Trophoblast cell (in vitro differentiated cells and primary cell): ENCODE measurements at regions not wholly inside any gene's neighbourhood (a gene's known extent, or its start where the extent isn't known, plus 50 kb on each side); places are given as distances from the start of the nearest gene placed in this dataset.

ENCODE experiments used
- DNase-seq, 2 donors: peaks; one replicate each; pipeline ENCODE4 v3.0.0-alpha.2; 2016
- H2AFZ ChIP-seq: 2 replicates; pipeline ENCODE4 v1.6.1; 2013; ENCODE audit warnings: low read length, moderate library complexity, mild to moderate bottlenecking; ENCODE audit not compliant: insufficient read depth, poor library complexity
- H2AK5ac ChIP-seq: 2 replicates; pipeline ENCODE4 v1.6.1; 2013; ENCODE audit warnings: mild to moderate bottlenecking, low read length
- H2BK120ac ChIP-seq: 2 replicates; pipeline ENCODE4 v1.6.1; 2013; ENCODE audit warnings: low read length, mild to moderate bottlenecking, moderate library complexity; ENCODE audit not compliant: insufficient read depth, poor library complexity
- H2BK12ac ChIP-seq: 2 replicates; pipeline ENCODE4 v1.6.1; 2013; ENCODE audit warnings: mild to moderate bottlenecking, low read length, moderate library complexity
- H2BK5ac ChIP-seq: 2 replicates; pipeline ENCODE4 v1.6.1; 2013; ENCODE audit warnings: low read length, low read depth, moderate library complexity, mild to moderate bottlenecking; ENCODE audit not compliant: poor library complexity
- H3K14ac ChIP-seq: 2 replicates; pipeline ENCODE4 v1.6.1; 2013; ENCODE audit warnings: mild to moderate bottlenecking, low read length
- H3K18ac ChIP-seq: 2 replicates; pipeline ENCODE4 v1.6.1; 2013; ENCODE audit warnings: mild to moderate bottlenecking, low read length
- H3K23ac ChIP-seq: 2 replicates; pipeline ENCODE4 v1.6.1; 2013; ENCODE audit warnings: low read length
- H3K27ac ChIP-seq: 2 replicates; pipeline ENCODE4 v1.5.1; 2013; ENCODE audit warnings: low read depth, mild to moderate bottlenecking, inconsistent platforms, low read length, moderate library complexity
- H3K27me3 ChIP-seq: 2 replicates; pipeline ENCODE4 v1.6.1; 2013; ENCODE audit warnings: inconsistent platforms, mild to moderate bottlenecking, low read length, moderate library complexity; ENCODE audit not compliant: insufficient read depth
- H3K36me3 ChIP-seq, 2 experiments: 1 replicate in 1 of 2; 2 replicates in 1 of 2; pipeline ENCODE4 v1.6.1; 2013; ENCODE audit warnings: low read length in 2 of 2, mild to moderate bottlenecking in 2 of 2, moderate library complexity in 1 of 2; ENCODE audit not compliant: insufficient read depth in 2 of 2, control insufficient read depth in 1 of 2
- H3K4ac ChIP-seq: 2 replicates; pipeline ENCODE4 v1.6.1; 2013; ENCODE audit warnings: low read depth, mild to moderate bottlenecking, low read length, moderate library complexity
- H3K4me1 ChIP-seq, 2 experiments: 1 replicate in 1 of 2; 2 replicates in 1 of 2; pipeline ENCODE4 v1.6.1; 2013; ENCODE audit warnings: low read length in 2 of 2, mild to moderate bottlenecking in 2 of 2, moderate library complexity in 1 of 2; ENCODE audit not compliant: insufficient read depth in 2 of 2, control insufficient read depth in 1 of 2
- H3K4me2 ChIP-seq: 2 replicates; pipeline ENCODE4 v1.6.1; 2013; ENCODE audit warnings: inconsistent platforms, mild to moderate bottlenecking, low read length, moderate library complexity
- H3K4me3 ChIP-seq: 2 replicates; pipeline ENCODE4 v1.5.1; 2013; ENCODE audit warnings: mild to moderate bottlenecking, low read depth, low read length, inconsistent platforms
- H3K79me1 ChIP-seq: one replicate; pipeline ENCODE4 v1.6.1; 2013; ENCODE audit warnings: low read length
- H3K79me2 ChIP-seq: 2 replicates; pipeline ENCODE4 v1.6.1; 2013; ENCODE audit warnings: low read length, mild to moderate bottlenecking; ENCODE audit not compliant: control insufficient read depth, insufficient read depth, poor library complexity
- H3K9ac ChIP-seq: 2 replicates; pipeline ENCODE4 v1.6.1; 2013; ENCODE audit warnings: mild to moderate bottlenecking, low read length
- H3K9me3 ChIP-seq: 2 replicates; pipeline ENCODE4 v1.6.1; 2013; ENCODE audit warnings: low read depth, mild to moderate bottlenecking, control low read depth, inconsistent platforms, low read length; ENCODE audit not compliant: insufficient read depth
- H4K12ac ChIP-seq: 2 replicates; pipeline ENCODE4 v1.6.1; 2013; ENCODE audit warnings: low read depth, mild to moderate bottlenecking, low read length, moderate library complexity
- H4K8ac ChIP-seq: 2 replicates; pipeline ENCODE4 v1.6.1; 2013; ENCODE audit warnings: low read depth, mild to moderate bottlenecking, low read length, moderate library complexity
- H4K91ac ChIP-seq: one replicate; pipeline ENCODE4 v1.6.1; 2013; ENCODE audit warnings: low read depth, mild to moderate bottlenecking, low read length, moderate library complexity
- WGBS: extraction: QIAGEN DNeasy Blood & Tissue Kit; methylation state at CpG from one replicate; pipeline ENCODE4 v1.1.7; 2013; ENCODE audit warnings: missing lambda C conversion rate; ENCODE audit not compliant: insufficient read length, insufficient coverage; ENCODE audit errors: extremely low coverage; 5-methylcytosine and 5-hydroxymethylcytosine counted together

DNA sequence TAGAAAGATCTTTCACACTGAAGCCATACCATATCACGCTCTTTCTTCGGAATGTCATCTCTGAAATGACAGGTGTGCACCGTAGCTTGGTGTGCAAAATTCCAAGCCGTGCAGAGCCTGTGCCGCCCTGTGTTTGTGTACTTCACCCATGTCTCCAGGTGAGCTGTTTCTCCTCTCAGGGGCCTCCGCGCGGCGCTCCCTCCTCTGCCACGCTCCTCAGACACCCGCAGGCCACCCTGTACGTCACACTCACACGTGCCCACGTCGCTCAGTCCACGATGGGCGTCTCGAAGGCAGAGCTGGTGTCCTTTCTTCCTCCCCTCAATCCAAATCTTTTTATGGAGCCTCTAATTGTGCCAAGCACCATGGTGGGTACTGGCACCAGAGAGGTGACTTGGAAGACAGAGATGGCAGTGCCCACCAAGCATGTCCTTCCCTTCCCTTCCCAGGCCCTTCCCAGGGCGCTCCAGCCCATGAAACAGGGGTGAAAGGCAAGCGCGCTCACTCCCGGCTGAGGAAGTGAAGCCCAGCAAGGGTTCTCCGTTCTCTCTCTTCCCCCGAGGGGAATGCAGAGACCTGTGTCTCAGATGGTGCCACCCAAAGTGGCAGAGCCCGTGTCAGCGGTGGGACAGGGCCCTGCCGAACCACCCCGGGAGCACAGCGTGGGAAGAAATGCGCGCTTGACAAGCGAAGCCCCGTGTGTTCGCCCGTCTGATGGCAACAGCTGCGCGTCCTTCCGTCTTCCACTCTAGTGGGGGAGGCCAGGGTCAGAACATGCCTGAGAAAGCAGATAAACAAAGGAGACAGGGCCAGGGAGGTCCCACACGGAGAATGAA is 292.5 kb upstream of the SHH start:
- H2BK12ac ChIP-seq, result no peak overlapping the region
- no peak overlapping the region for H3K4me3 ChIP-seq
- no peak overlapping the region for H2AFZ ChIP-seq
- no peak overlapping the region for H2AK5ac ChIP-seq
- no peak overlapping the region for H3K4ac ChIP-seq
- no peak for DNase-seq
- no peak overlapping the region for H4K91ac ChIP-seq
- no peak overlapping the region for H4K8ac ChIP-seq
- no peaks in the 10 kb centered on the region for H3K27me3 ChIP-seq
- H3K23ac ChIP-seq, result no peak overlapping the region
- no peak overlapping the region for H3K9ac ChIP-seq
- H2BK120ac ChIP-seq, result no peak overlapping the region
- H3K9me3 ChIP-seq, result peaks cover 7% of the 10 kb centered on the region
- H3K14ac ChIP-seq, result no peak overlapping the region
- H3K36me3 ChIP-seq, result no peaks in the 10 kb centered on the region
- no peaks in the 10 kb centered on the region for H3K79me1 ChIP-seq
- no peak overlapping the region for H3K4me2 ChIP-seq
- no peak overlapping the region for H2BK5ac ChIP-seq
- no peak overlapping the region for H3K27ac ChIP-seq
- H3K79me2 ChIP-seq, result no peaks in the 10 kb centered on the region
- no peak overlapping the region for H3K18ac ChIP-seq
- H3K4me1 ChIP-seq, result no peaks in the 10 kb centered on the region
- H4K12ac ChIP-seq, result no peak overlapping the region
- WGBS, result no CpG with 5 or more reads among the region's 39 CpGs

GRCh38 chr7:156102267-156102666 is 290.0 kb upstream of the SHH start:
- Histone ChIP-seq H2BK12ac (no peak overlapping the region), H3K4me1 (no peaks in the 10 kb centered on the region), H4K8ac (no peak overlapping the region), H2BK5ac (no peak overlapping the region), H3K79me1 (no peaks in the 10 kb centered on the region), H3K79me2 (no peaks in the 10 kb centered on the region), H3K18ac (no peak overlapping the region), H4K91ac (no peak overlapping the region), H2BK120ac (no peak overlapping the region), H3K4me3 (no peak overlapping the region), H3K27ac (no peak overlapping the region), H2AFZ (no peak overlapping the region), H3K36me3 (no peaks in the 10 kb centered on the region), H3K27me3 (no peaks in the 10 kb centered on the region), H3K4ac (no peak overlapping the region), H3K14ac (no peak overlapping the region), H2AK5ac (no peak overlapping the region), H4K12ac (no peak overlapping the region), H3K4me2 (no peak overlapping the region), H3K9me3 (peaks cover 3% of the 10 kb centered on the region), H3K23ac (no peak overlapping the region), H3K9ac (no peak overlapping the region)
- DNase-seq, result no peak
- no CpG with 5 or more reads among the region's 1 CpG for WGBS

GRCh38 chr7:156101355-156101754 is 289.1 kb upstream of the SHH start:
- no peak overlapping the region for H2BK5ac ChIP-seq
- H3K18ac ChIP-seq, result no peak overlapping the region
- H2BK120ac ChIP-seq, result no peak overlapping the region
- no peak overlapping the region for H2AK5ac ChIP-seq
- H2BK12ac ChIP-seq, result no peak overlapping the region
- H2AFZ ChIP-seq, result no peak overlapping the region
- H3K9ac ChIP-seq, result no peak overlapping the region
- no peaks in the 10 kb centered on the region for H3K79me1 ChIP-seq
- no peaks in the 10 kb centered on the region for H3K4me1 ChIP-seq
- no peaks in the 10 kb centered on the region for H3K79me2 ChIP-seq
- H4K12ac ChIP-seq, result no peak overlapping the region
- H3K27ac ChIP-seq, result no peak overlapping the region
- no peak overlapping the region for H3K4ac ChIP-seq
- H4K8ac ChIP-seq, result no peak overlapping the region
- H4K91ac ChIP-seq, result no peak overlapping the region
- no peak overlapping the region for H3K14ac ChIP-seq
- no peak for DNase-seq
- peak overlapping the region; percentile 56 for H3K4me3 ChIP-seq
- no peaks in the 10 kb centered on the region for H3K36me3 ChIP-seq
- H3K9me3 ChIP-seq, result peaks cover 3% of the 10 kb centered on the region
- peak overlapping the region; percentile 80 for H3K23ac ChIP-seq
- no CpG with 5 or more reads among the region's 6 CpGs for WGBS
- H3K27me3 ChIP-seq, result no peaks in the 10 kb centered on the region
- H3K4me2 ChIP-seq, result no peak overlapping the region

DNA sequence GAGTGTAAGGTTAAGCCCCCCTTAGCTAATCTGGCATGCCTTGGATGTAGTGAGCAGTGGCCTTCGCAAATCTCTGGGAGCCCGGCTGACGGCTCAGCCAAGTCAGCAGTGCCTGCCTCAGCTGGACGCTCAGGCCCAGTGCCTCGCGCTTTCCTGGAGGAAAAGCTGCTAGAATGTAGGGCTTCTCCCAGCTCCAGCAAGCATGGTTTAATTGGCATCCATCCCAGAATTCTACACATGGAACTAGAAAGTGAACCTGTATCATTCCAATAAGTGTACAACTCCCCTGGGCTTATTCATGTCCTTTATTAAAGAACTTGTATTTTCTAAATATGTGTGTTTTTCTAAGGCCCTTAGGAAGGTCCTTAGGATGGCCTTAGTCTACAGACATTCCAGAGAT is 287.8 kb upstream of the SHH start:
- H3K27me3 ChIP-seq, result no peaks in the 10 kb centered on the region
- H3K18ac ChIP-seq, result no peak overlapping the region
- H3K23ac ChIP-seq, result no peak overlapping the region
- H4K91ac ChIP-seq, result no peak overlapping the region
- no peak overlapping the region for H2AFZ ChIP-seq
- H3K27ac ChIP-seq, result no peak overlapping the region
- no peaks in the 10 kb centered on the region for H3K4me1 ChIP-seq
- H2AK5ac ChIP-seq, result no peak overlapping the region
- no peaks in the 10 kb centered on the region for H3K79me1 ChIP-seq
- H3K79me2 ChIP-seq, result no peaks in the 10 kb centered on the region
- no peak for DNase-seq
- no peaks in the 10 kb centered on the region for H3K36me3 ChIP-seq
- no peak overlapping the region for H3K9ac ChIP-seq
- H4K12ac ChIP-seq, result no peak overlapping the region
- H2BK120ac ChIP-seq, result no peak overlapping the region
- H2BK5ac ChIP-seq, result no peak overlapping the region
- no peak overlapping the region for H3K4me3 ChIP-seq
- H2BK12ac ChIP-seq, result no peak overlapping the region
- no peak overlapping the region for H3K14ac ChIP-seq
- H4K8ac ChIP-seq, result no peak overlapping the region
- H3K9me3 ChIP-seq, result peaks cover 3% of the 10 kb centered on the region
- whole genome bisulfite sequencing, result no CpG with 5 or more reads among the region's 6 CpGs
- H3K4me2 ChIP-seq, result no peak overlapping the region
- no peak overlapping the region for H3K4ac ChIP-seq
